HepG2 (cell line): ENCODE measurements at regions not wholly inside any gene's neighbourhood (a gene's known extent, or its start where the extent isn't known, plus 50 kb on each side); places are given as distances from the start of the nearest gene placed in this dataset.

Experiments used
- ATAC-seq: fragments of 200-7000 bp; cut with Tn5 transposase; 3 replicates; pipeline ENCODE4 v1.9.1; 2020; ENCODE audit warnings: mild to moderate bottlenecking, moderate library complexity
- BruUV-seq: library from RNA; stranded (reverse); fragments of 400-500 nt; replicated peaks from 2 replicates; lab custom pipeline; 2021; lab: Mats Ljungman, UMichigan
- CTCF ChIA-PET: fragments of 300-600 bp; formaldehyde crosslinking; extraction: SDS; loops from one replicate; lab custom pipeline; 2021; ENCODE audit warnings: low total read pairs, inconsistent platforms, low intra/inter-chr PET ratio; lab: Yijun Ruan, JAX
- POLR2A ChIA-PET: fragments of 350-600 bp; sonication (Branson Sonifier 250); formaldehyde crosslinking; loops from one replicate; lab custom pipeline; 2020; ENCODE audit warnings: antibody characterized with exemption, inconsistent platforms; lab: Yijun Ruan, JAX
- DNase-seq: peaks from one replicate; pipeline ENCODE4 v3.0.0-alpha.2; 2015; ENCODE audit warnings: low spot score
- FAIRE-seq: peaks from 3 replicates; lab custom pipeline; 2011; peaks lifted over from hg19 to GRCh38; lab: Jason Lieb, UNC
- H2AFZ ChIP-seq: one replicate; pipeline ENCODE4 v1.6.1; 2011; ENCODE audit warnings: low read length, inconsistent platforms
- H3K27ac ChIP-seq: fragments of 300-600 bp; 3 replicates; pipeline ENCODE4 v1.8.0; 2011; ENCODE audit warnings: mixed run types, mild to moderate bottlenecking, mixed read lengths, low read length, inconsistent platforms; ENCODE audit not compliant: insufficient read depth; ENCODE audit errors: extremely low read length
- H3K27me3 ChIP-seq, 2 experiments: fragments of 200-600 bp in 1 of 2; 2 replicates in 1 of 2; 3 replicates in 1 of 2; pipeline versions ENCODE4 v1.6.0 to v1.8.0; 2011; ENCODE audit warnings: low read length in 2 of 2, mild to moderate bottlenecking in 2 of 2, moderate library complexity in 2 of 2, inconsistent platforms in 1 of 2; ENCODE audit not compliant: insufficient read depth in 2 of 2, control insufficient read depth in 1 of 2
- H3K36me3 ChIP-seq, 2 experiments: fragments of 200-600 bp in 1 of 2; replicated peaks in 1 of 2; 2 replicates in 1 of 2; 3 replicates in 1 of 2; pipeline versions ENCODE4 v1.5.1 to v1.8.0; 2011; ENCODE audit warnings: low read length in 2 of 2, inconsistent platforms in 1 of 2; ENCODE audit not compliant: insufficient read depth in 2 of 2, control insufficient read depth in 1 of 2
- H3K4me1 ChIP-seq: 2 replicates; pipeline ENCODE4 v1.5.1; 2012; ENCODE audit warnings: low read length, inconsistent platforms; ENCODE audit not compliant: insufficient read depth
- H3K4me2 ChIP-seq: 2 replicates; pipeline ENCODE4 v1.6.0; 2011; ENCODE audit warnings: low read depth, low read length, inconsistent platforms
- H3K4me3 ChIP-seq, 3 experiments: fragments of 200-600 bp in 1 of 3; sonication (generic), shearing (Covaris generic) in 1 of 3; replicated peaks in 1 of 3; 2 replicates each; pipeline ENCODE4 v1.5.1; 2011 to 2016; ENCODE audit warnings: low read length in 3 of 3, inconsistent platforms in 2 of 3, low read depth in 2 of 3, mild to moderate bottlenecking in 2 of 3, control low read depth in 1 of 3, mixed read lengths in 1 of 3; ENCODE audit not compliant: insufficient read depth in 1 of 3
- H3K79me2 ChIP-seq: one replicate; pipeline ENCODE4 v1.6.1; 2011; ENCODE audit warnings: low read length, inconsistent platforms; ENCODE audit not compliant: insufficient read depth
- H3K9ac ChIP-seq: 2 replicates; pipeline ENCODE4 v1.6.0; 2011; ENCODE audit warnings: mild to moderate bottlenecking, low read depth, low read length, inconsistent platforms; ENCODE audit not compliant: insufficient read depth
- H3K9me3 ChIP-seq: 2 replicates; pipeline ENCODE4 v1.5.1; 2012; ENCODE audit warnings: mild to moderate bottlenecking, low read length
- H4K20me1 ChIP-seq: 2 replicates; pipeline ENCODE4 v1.6.0; 2011; ENCODE audit warnings: inconsistent platforms, mild to moderate bottlenecking, low read length, moderate library complexity; ENCODE audit not compliant: insufficient read depth
- ARHGAP35 ChIP-seq: sonication (generic); formaldehyde crosslinking; IDR thresholded peaks from 2 replicates; pipeline ENCODE4 v1.9.0; 2022; ENCODE audit warnings: mild to moderate bottlenecking, inconsistent platforms, moderate library complexity, missing genetic modification reagents, borderline replicate concordance
- CENPBD1 ChIP-seq: sonication (generic); formaldehyde crosslinking; IDR thresholded peaks from 2 replicates; pipeline ENCODE4 v1.8.0; 2022; ENCODE audit warnings: missing genetic modification reagents, low read depth, mild to moderate bottlenecking, borderline replicate concordance
- HNRNPH1 ChIP-seq: fragments of 200-400 bp; formaldehyde crosslinking; optimal IDR thresholded peaks from 2 replicates; pipeline ENCODE3; 2017; ENCODE audit warnings: mild to moderate bottlenecking, low read depth, low read length
- IRX3 ChIP-seq: sonication (generic); formaldehyde crosslinking; IDR thresholded peaks from 2 replicates; pipeline ENCODE4 v1.8.1; 2023; ENCODE audit warnings: mild to moderate bottlenecking, low read depth, missing genetic modification reagents, borderline replicate concordance
- KLF15 ChIP-seq: sonication (generic); formaldehyde crosslinking; IDR thresholded peaks from 2 replicates; pipeline ENCODE4 v1.8.1; 2023; ENCODE audit warnings: borderline replicate concordance, mild to moderate bottlenecking, inconsistent platforms, missing genetic modification reagents, mixed read lengths
- MTF2 ChIP-seq: sonication (generic); formaldehyde crosslinking; IDR thresholded peaks from 2 replicates; pipeline ENCODE4 v1.5.0; 2020; ENCODE audit warnings: missing genetic modification reagents, borderline replicate concordance
- NCOA5 ChIP-seq: sonication (generic); formaldehyde crosslinking; IDR thresholded peaks from 2 replicates; pipeline ENCODE4 v1.4.0; 2020; ENCODE audit warnings: missing genetic modification reagents
- RFXAP ChIP-seq: sonication (generic); formaldehyde crosslinking; IDR thresholded peaks from 2 replicates; pipeline ENCODE4 v1.4.0; 2020; ENCODE audit warnings: missing genetic modification reagents, borderline replicate concordance
- SOX5 ChIP-seq: IDR thresholded peaks from 2 replicates; pipeline ENCODE4 v1.6.1; 2016; ENCODE audit warnings: borderline replicate concordance
- TCF7 ChIP-seq: sonication (generic); IDR thresholded peaks from 2 replicates; pipeline ENCODE4 v1.6.1; 2016; ENCODE audit warnings: antibody characterized with exemption, low read depth
- TEAD3 ChIP-seq: optimal IDR thresholded peaks from 2 replicates; pipeline ENCODE3; 2016; ENCODE audit warnings: borderline replicate concordance
- ZNF251 ChIP-seq: sonication (generic); formaldehyde crosslinking; IDR thresholded peaks from 2 replicates; pipeline ENCODE4 v1.9.0; 2021; ENCODE audit warnings: mild to moderate bottlenecking, missing genetic modification reagents
- ZNF260 ChIP-seq: sonication (generic); formaldehyde crosslinking; IDR thresholded peaks from 2 replicates; pipeline ENCODE4 v1.4.0; 2020; ENCODE audit warnings: missing genetic modification reagents, low read depth, mild to moderate bottlenecking, borderline replicate concordance
- ZNF354B ChIP-seq: sonication (generic); formaldehyde crosslinking; IDR thresholded peaks from 2 replicates; pipeline ENCODE4 v1.8.0; 2022; ENCODE audit warnings: mild to moderate bottlenecking, missing genetic modification reagents
- ZNF432 ChIP-seq: sonication (generic); formaldehyde crosslinking; IDR thresholded peaks from 2 replicates; pipeline ENCODE4 v1.5.0; 2020; ENCODE audit warnings: missing genetic modification reagents, mild to moderate bottlenecking, borderline replicate concordance
- ZNF564 ChIP-seq: sonication (generic); formaldehyde crosslinking; IDR thresholded peaks from 2 replicates; pipeline ENCODE4 v1.8.1; 2023; ENCODE audit warnings: mild to moderate bottlenecking, missing genetic modification reagents
- WGBS: methylation state at CpG from one replicate; pipeline ENCODE4 v1.1.6; 2017; ENCODE audit warnings: low lambda C conversion rate; 5-methylcytosine and 5-hydroxymethylcytosine counted together
- in situ Hi-C: cut with HindIII; loops from 2 replicates; pipeline ENCODE4 v1.10.0; 2017; ENCODE audit warnings: low pct_unique_long_range_greater_than_20kb; ENCODE audit not compliant: extremely low pct_ligation_motif_present
- intact Hi-C: fragments of 100-400 bp; cut with micrococcal nuclease; formaldehyde crosslinking; loops from one replicate; pipeline ENCODE4 v1.10.0; 2022; ENCODE audit not compliant: unreplicated experiment
- TF ChIP-seq, protein P1 (sequence below): sonication (generic); formaldehyde crosslinking; IDR thresholded peaks from 2 replicates; pipeline ENCODE4 v1.4.0; 2020; ENCODE audit warnings: missing genetic modification reagents, borderline replicate concordance
- TF ChIP-seq, protein P2 (sequence below): sonication (generic); formaldehyde crosslinking; conservative IDR thresholded peaks from 2 replicates; pipeline ENCODE4 v1.4.0; 2020; ENCODE audit warnings: missing genetic modification reagents

GRCh38 chr18:75141734-75142133, 67.2 kb downstream of the PTGR3 start:
- Histone ChIP-seq H3K27ac (no peak overlapping the region), H3K9me3 (peaks cover 11% of the 10 kb centered on the region; the same call in 1 of the 2 replicates), H3K4me1 (no peaks in the 10 kb centered on the region), H3K9ac (no peak overlapping the region), H3K27me3 (peaks cover 1 to 43% of the 10 kb centered on the region in 2 experiments; a peak in 2 of 5 replicates), H2AFZ (no peak overlapping the region), H3K4me3 (no peak overlapping the region), H3K79me2 (no peaks in the 10 kb centered on the region), H4K20me1 (no peaks in the 10 kb centered on the region), H3K36me3 (no peaks in the 10 kb centered on the region), H3K4me2 (no peak overlapping the region)
- POLR2A ChIA-PET: no interaction called here
- CTCF ChIA-PET: no interaction called here
- ATAC-seq (no peak), FAIRE-seq (no peak), DNase-seq (no peak)
- intact Hi-C loops (no loop called here), in situ Hi-C loops (no loop called here)
- no TSS peak for BruUV-seq
- 70% methylated on average over 13 of the region's 13 CpGs for WGBS
- TF ChIP-seq, protein P1, sequence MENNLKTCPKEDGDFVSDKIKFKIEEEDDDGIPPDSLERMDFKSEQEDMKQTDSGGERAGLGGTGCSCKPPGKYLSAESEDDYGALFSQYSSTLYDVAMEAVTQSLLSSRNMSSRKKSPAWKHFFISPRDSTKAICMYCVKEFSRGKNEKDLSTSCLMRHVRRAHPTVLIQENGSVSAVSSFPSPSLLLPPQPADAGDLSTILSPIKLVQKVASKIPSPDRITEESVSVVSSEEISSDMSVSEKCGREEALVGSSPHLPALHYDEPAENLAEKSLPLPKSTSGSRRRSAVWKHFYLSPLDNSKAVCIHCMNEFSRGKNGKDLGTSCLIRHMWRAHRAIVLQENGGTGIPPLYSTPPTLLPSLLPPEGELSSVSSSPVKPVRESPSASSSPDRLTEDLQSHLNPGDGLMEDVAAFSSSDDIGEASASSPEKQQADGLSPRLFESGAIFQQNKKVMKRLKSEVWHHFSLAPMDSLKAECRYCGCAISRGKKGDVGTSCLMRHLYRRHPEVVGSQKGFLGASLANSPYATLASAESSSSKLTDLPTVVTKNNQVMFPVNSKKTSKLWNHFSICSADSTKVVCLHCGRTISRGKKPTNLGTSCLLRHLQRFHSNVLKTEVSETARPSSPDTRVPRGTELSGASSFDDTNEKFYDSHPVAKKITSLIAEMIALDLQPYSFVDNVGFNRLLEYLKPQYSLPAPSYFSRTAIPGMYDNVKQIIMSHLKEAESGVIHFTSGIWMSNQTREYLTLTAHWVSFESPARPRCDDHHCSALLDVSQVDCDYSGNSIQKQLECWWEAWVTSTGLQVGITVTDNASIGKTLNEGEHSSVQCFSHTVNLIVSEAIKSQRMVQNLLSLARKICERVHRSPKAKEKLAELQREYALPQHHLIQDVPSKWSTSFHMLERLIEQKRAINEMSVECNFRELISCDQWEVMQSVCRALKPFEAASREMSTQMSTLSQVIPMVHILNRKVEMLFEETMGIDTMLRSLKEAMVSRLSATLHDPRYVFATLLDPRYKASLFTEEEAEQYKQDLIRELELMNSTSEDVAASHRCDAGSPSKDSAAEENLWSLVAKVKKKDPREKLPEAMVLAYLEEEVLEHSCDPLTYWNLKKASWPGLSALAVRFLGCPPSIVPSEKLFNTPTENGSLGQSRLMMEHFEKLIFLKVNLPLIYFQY: no peak
- TF ChIP-seq SOX5 (CRISPR knock-in tag) (no peak), ZNF251 (CRISPR knock-in tag) (no peak), ZNF260 (CRISPR knock-in tag) (no peak), ARHGAP35 (no peak), RFXAP (no peak), ZNF432 (CRISPR knock-in tag) (no peak), TCF7 (no peak), NCOA5 (CRISPR knock-in tag) (no peak), KLF15 (no peak), IRX3 (CRISPR knock-in tag) (no peak), CENPBD1 (no peak), ZNF564 (CRISPR knock-in tag) (no peak), TEAD3 (CRISPR knock-in tag) (no peak), HNRNPH1 (no peak), ZNF354B (CRISPR knock-in tag) (no peak), MTF2 (CRISPR knock-in tag) (no peak)
- TF ChIP-seq, protein P2, sequence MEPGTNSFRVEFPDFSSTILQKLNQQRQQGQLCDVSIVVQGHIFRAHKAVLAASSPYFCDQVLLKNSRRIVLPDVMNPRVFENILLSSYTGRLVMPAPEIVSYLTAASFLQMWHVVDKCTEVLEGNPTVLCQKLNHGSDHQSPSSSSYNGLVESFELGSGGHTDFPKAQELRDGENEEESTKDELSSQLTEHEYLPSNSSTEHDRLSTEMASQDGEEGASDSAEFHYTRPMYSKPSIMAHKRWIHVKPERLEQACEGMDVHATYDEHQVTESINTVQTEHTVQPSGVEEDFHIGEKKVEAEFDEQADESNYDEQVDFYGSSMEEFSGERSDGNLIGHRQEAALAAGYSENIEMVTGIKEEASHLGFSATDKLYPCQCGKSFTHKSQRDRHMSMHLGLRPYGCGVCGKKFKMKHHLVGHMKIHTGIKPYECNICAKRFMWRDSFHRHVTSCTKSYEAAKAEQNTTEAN (CRISPR knock-in tag): no peak
